Tibial nerve (tissue), 4 donors: ENCODE measurements at regions not wholly inside any gene's neighbourhood (a gene's known extent, or its start where the extent isn't known, plus 50 kb on each side); places are given as distances from the start of the nearest gene placed in this dataset.

Source experiments
- EP300 ChIP-seq, 2 donors: sonication (generic); formaldehyde crosslinking; IDR thresholded peaks; one replicate each; pipeline ENCODE4 v1.6.1; 2017; ENCODE audit warnings: antibody characterized with exemption in 2 of 2, mild to moderate bottlenecking in 1 of 2
- POLR2A ChIP-seq, 2 donors: fragments of 450-650 bp; IDR thresholded peaks; one replicate each; pipeline ENCODE4 v1.6.1; 2017; ENCODE audit warnings: antibody characterized with exemption in 2 of 2, mild to moderate bottlenecking in 2 of 2, moderate library complexity in 2 of 2
- TF ChIP-seq, protein P1 (sequence below), 5 experiments: fragments of 200-600 bp in 3 of 5; fragments of 450-650 bp in 2 of 5; sonication (generic) in 3 of 5; IDR thresholded peaks; one replicate each; pipeline ENCODE4 v1.5.1; 2016 to 2019; ENCODE audit warnings: antibody characterized with exemption in 5 of 5, mild to moderate bottlenecking in 3 of 5, moderate library complexity in 2 of 5

DNA sequence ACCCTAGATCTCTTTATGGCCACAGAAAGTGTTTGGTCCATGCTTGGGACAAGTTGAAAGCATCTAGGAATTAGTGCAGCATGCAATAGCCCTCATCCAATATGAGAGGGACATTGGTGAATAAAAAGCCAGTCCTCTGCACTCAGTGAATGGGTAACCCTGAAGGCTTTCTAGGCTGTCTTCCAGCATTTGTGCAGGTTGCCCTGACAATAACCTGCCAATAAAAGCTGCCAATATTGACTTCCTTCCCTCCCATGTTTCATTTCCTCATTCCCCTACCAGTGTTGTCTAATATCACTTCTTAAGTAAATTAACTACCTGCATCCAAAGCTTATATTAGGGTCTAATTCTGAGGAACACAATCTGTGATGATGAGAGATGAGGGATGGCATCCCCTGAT is 563.6 kb upstream of the NEGR1 start:
- TF ChIP-seq, protein P1, sequence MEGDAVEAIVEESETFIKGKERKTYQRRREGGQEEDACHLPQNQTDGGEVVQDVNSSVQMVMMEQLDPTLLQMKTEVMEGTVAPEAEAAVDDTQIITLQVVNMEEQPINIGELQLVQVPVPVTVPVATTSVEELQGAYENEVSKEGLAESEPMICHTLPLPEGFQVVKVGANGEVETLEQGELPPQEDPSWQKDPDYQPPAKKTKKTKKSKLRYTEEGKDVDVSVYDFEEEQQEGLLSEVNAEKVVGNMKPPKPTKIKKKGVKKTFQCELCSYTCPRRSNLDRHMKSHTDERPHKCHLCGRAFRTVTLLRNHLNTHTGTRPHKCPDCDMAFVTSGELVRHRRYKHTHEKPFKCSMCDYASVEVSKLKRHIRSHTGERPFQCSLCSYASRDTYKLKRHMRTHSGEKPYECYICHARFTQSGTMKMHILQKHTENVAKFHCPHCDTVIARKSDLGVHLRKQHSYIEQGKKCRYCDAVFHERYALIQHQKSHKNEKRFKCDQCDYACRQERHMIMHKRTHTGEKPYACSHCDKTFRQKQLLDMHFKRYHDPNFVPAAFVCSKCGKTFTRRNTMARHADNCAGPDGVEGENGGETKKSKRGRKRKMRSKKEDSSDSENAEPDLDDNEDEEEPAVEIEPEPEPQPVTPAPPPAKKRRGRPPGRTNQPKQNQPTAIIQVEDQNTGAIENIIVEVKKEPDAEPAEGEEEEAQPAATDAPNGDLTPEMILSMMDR (IDR thresholded peaks at IDR 0.05) = no peak
- TF ChIP-seq EP300 (IDR thresholded peaks at IDR 0.05) (no peak), POLR2A (IDR thresholded peaks at IDR 0.05) (no peak)
